CD4-positive, alpha-beta T cell treated with Interleukin-17A for 4 hours (primary cell): ENCODE measurements at regions not wholly inside any gene's neighbourhood (a gene's known extent, or its start where the extent isn't known, plus 50 kb on each side); places are given as distances from the start of the nearest gene placed in this dataset.

Experiments
- DNase-seq: peaks from one replicate; pipeline ENCODE4 v3.0.0-alpha.2; 2020; ENCODE audit warnings: mixed read lengths

DNA sequence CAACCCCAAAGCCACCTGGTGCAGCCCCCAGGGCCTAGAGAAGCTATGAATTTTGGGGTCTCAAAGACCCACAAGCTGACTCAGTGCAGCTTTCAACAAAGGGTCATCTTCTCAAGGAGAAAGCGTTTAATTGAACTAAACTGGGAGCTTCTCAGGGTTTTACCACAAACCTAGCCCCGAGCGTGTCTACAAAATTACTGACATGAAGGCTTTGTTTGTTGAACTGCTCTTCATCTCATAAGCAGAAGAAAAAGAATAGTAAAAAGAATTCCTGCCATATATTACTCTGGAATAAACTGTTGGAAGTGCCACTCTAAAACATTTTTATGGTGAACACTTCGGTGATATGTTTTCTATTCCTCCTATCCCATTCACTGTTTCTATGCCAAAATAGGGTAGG, 50.8 kb upstream of the INCENP start:
- DNase-seq: no peak

DNA sequence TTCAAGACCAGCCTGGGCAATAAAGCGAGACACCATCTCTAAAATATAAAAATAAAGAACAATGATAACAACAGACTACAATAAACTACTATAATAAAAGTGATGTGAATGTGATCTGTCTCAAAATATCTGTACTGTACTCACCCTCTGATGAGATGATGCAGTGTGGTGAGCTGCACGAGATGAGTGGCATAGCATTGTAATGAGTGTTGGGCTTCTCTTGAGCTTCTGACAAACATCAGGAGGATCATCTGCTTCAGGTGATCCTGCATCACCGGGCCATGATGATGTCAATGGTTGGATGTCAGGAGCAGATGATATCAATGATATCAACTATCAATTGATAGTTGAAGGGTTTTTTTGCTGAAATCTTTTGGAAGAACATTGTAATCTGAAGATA, 52.4 kb upstream of the INCENP start:
- no peak for DNase-seq

DNA sequence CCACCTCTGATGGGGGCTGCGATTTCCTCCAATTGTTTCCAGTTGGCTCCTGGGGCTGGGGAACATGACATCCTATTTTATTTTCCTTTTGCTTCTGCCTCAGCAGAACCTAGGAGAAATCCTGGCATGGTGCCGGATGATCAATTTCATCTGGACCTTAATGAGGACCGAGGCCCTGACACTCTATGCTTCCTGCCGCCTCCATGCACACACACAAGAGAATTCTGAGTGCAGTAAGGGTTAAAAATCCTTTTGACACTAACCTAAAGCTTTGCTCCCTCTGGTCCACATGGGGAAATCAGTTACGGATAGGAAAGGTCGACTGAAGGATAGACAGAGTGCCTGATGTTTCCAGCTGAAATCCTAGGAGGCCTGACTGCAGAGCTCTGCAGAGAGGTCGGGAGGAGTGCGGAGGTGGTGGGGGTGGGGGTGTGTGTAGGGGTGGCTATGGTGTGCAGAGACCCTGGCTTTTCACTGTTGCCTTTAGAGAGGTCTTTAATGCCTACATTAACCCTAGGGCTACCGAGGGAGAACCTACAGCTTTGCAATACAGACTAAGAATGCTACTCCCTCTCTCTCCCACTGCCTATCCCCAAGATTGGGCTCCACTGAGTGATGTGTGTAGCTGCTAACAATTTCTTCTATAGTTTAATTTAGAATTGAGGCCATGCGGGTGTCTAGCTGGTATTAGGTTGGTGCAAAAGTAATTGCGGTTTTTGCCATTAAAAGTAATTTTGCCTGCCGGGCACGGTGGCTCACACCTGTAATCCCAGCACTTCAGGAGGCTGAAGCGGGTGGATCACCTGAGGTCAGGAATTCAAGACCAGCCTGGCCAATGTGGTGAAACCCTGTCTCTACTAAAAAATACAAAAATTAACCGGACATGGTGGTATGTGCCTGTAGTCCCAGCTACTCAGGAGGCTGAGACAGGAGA, 53.6 kb upstream of the INCENP start:
- DNase-seq: no peak

DNA sequence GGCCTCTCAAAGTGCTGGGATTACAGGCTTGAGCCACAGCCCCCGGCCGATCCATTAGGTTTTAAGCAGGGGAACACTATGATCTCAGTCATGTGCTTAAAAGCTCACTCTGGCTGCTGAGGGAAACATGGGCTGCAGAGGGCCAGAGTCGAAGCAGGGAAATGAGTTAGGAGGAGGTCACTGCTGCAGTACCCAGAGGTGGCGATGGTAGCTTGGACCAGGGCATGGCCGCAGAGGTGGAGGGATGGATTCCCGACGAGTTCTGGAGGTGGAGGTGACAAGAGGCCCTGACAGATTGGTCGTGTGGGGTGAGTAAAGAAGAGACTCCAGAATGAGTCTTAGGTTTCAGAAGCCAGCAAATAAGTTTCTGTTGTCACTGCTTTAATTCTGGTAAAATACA, 54.4 kb upstream of the INCENP start:
- no peak for DNase-seq

DNA sequence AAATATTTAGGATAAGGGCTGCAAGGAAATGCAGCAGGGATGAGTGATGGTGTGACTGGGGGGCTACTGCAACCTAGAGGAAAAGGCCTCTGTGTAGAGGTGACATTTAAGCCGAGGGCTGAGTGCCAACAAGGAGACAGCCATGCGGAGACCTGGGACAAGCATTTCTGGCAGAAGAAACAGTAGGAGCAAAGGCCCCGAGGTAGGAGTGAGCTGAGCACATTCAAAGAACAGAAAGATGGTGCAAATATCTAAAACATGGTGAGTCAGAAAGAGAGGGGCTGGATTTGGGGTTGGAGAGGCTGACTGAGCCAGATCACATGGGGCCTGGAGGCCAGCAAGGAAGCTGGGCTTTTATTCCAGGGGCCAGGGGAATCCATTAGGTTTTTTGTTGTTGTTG, 55.1 kb upstream of the INCENP start:
- DNase-seq: no peak

DNA sequence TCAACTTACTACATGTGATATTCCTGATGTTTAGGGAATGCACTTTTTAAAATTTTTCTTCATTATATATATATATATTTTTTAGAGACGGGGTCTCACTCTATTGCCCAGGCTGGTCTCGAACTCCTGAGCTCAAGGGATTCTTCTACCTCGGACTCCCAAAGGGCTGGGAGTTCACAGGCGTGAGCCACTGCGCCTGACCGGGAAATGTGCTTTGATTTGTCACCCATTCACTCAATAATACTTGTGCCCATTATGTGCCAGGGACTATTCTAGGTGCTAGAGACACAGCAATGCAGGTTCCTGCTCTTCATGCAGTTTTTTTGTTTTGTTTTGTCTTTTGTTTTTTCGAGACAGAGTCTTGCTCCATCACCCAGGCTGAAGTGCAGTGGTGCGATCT, 56.1 kb upstream of the INCENP start:
- DNase-seq: no peak

DNA sequence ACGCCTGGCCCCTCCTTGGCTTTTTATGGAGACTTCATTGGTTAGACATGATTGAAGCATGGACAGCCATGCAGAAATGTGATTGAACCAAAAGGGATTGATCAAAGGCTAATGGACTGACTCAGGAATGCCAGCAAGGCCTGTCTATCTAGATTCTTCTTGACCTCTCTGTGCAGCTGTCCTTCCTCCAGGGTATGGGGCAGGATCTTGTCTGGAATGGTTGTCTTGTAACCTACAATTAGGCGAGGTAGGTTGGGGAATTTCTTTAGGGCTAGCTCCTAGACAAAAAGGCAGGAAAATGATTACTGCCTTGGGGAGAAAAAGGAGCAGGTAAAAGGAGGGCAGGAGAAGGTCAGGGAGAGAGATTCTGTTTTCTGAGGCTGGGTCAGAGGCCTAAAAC, 59.6 kb upstream of the INCENP start:
- no peak for DNase-seq

DNA sequence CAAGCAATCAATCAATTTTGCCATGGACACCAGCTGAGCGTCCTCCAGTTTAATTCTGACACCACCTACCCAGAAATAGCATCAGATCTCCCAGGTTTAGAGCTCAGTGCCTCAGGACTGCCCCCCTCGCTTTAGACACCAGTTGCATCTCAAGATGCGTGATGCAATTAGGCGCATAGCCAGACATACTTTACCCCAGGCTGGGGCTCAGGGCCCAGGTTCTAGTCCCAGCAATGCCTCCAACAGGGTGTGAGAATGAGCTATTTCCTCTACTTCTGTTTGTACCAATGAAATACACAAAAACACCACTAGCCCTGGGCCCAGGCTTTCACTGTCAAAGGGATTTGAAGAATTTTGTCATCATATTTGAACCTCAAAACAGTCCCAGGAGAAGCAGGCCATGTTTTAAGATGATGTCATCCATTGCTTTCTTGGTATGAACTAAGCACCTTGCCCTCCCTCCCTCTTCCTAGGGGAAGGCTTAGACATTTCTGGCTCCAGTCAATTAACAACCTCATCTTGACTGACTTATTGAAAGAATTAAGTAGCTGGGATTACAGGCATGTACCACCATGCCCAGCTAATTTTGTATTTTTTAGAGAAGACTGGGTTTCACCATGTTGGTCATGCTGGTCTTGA, 61.5 kb upstream of the INCENP start:
- no peak for DNase-seq

DNA sequence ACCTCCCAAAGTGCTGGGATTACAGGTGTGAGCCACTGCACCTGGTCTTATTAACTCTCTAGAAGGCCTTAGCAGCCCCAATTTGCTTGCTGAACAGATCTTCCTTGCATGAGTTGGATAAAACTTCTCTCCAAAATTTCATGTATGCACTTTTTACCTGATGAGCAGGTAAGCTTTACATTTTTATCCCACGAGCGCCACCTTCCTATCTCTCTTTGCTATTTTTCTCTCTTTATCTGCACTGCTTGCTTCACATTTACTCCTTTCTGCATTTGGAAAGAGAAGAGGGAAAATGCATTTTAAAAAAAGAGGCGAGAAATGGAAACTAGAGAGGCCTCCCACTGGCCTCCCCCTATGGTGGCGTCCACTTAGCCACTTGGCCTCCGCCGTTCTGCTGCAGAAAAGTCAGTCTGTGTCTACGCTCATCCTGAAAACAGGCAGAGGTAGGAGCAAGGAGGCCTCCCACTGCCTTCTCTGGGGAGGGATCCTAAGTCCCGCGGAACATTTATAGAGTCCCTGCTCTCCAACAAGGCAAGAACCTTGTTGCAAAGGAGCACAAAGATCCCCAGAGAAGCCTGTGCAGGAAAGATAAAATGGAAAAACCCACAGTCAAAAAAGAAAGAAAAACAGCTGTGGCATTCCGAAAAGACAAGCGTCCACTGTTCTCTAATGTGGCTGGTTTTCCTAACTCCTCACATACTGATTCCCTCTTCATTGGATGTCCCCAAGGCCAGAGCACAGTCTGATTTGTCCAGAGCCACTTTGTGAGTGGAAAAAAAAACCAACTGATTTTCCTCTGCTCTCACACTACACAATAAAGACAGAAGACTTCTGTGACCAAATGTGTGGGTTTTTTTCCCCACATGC, 62.2 kb upstream of the INCENP start:
- DNase-seq: no peak

DNA sequence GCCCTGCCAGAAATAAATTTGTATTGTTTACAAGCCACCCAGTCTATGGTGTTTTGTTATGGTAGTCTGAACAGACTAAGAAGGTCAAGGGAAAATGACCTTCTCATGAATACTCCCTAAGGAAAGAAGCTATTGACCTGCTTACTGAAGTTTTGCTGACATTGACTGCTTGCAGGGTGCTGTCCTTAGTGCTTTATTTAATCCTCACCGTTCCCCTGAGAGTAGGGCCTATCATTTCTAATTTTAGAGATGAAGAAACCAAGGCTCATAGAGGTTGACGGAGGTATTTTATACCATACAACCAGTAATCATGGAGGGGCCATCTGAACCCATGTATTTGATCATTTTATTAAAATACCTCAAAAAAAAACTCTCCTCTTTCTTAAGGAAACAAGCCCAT, 66.7 kb upstream of the INCENP start:
- DNase-seq: no peak

DNA sequence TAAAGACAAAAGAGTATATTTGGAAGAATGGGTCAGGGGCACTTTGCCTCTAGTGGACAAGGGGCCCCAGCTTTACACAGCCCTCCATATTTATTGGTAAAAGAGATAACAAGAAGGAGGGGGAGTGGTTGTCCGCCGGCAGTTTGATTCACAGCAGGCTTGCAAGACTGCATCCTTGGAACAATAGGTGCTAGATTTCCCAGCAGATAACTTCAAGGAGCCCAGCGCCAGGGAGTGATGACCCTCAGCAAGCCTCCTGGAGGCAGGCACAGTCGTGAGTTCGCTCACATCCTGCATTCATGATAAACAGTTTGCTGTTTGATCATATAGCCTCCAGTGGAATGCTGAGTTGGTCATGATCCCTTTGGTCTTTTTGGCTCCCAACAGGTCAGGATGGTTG, 67.8 kb upstream of the INCENP start:
- no peak for DNase-seq

DNA sequence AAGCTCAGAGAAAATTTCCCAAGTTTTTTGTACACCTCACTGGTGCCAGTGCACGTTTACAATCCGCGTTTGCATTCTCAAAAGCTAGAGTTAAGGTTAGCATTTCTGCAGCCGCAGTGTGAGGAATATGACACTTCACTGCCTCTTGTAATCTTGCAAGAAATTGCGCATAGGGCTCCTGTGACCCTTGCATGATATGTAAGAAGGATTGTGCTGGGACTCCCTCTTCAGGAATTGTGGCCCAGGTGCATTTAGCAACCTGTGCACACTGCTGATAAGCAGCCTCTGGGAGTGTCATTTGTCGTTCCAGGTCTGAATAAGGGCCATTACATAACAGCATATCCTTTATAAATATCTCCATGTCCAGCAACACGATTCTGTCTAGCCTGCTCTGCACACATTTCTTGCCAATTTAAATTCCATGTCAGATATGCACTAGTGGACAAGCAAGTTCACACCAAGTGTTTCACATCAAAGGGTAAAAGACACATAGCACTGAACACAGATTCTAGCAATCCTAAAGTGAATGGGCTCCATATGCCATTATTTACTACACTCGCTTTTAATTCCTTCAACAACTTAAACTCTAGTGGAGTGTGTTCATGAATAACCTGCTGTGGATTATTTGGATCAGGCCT, 69.2 kb upstream of the INCENP start:
- DNase-seq: peak; percentile 15

DNA sequence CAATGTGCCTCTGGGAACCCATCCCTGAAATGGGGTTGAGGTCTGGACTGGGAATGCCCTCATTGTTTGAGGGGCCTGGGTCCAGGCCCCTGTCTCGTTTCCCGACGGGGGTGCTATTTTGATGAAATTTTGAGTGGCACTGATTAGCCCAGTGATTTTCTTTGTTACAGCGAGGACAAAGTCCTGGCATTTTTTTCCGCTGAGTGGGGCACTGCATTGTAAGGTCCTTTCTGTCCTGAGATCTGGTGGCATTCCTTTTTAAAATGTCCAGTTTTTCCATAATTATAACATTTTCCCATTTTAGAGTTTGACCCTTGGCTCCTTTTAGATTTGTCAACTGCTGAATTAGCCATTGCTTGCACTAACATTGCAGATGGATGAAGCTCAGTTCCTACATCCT, 69.7 kb upstream of the INCENP start:
- no peak for DNase-seq

DNA sequence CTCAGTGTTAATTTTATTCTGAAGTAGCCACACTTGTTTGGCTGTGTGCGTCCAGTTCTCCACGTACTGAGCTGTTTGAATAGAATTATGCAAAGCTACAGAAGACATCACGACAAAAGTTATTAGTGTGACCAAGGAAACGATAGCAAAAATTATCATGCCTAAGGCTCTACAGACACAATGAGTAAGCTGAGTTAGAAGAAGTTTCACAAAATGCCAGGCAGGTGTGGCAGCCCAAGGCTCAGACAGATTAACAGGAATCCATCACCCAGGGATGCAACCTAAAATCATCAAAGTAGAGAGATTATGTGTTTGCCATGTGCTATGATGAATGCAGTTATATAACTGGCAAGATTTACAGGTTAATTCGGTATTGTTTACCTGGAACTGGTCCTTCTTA, 73.1 kb upstream of the INCENP start:
- no peak for DNase-seq

DNA sequence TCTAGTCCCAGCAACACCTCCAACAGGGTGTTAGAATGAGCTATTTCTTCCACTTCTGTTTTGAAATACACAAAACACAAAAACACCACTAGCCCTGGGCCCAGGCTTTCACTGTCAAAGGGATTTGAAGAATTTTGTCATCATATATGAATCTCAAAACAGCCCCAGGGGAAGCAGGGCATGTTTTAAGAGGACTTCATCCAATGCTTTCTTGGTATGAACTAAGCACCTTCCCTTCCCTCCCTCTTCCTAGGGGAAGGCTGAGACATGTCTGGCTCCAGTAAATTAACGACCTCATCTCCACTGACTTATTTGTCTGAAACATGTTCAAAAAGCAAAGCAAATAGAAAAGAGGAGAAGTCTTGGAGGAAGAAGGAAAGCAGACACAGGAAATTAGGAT, 75.7 kb upstream of the INCENP start:
- DNase-seq: no peak

DNA sequence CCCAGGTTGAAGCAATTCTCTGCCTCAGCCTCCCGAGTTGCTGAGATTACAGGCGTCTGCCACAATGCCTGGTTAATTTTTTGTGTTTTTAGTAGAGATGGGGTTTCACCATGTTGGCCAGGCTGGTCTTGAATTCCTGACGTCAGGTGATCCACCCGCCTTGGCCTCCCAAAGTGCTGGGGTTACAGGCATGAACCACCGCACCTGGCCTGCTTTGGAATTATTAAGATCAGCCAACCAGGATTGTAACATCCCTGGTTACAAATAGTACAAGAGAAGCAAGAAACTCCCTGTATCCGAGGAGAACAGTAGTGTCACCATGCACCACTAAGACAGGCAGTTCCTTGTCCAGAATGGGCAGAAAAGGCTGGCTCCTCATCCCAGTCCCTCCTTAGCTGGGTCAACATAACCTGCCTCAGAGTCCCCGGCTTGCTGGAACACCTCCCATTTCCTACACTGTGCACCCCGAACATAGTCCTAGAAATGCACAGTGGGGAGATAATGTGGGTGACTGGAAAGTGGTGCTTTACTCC, 77.2 kb upstream of the INCENP start:
- no peak for DNase-seq

DNA sequence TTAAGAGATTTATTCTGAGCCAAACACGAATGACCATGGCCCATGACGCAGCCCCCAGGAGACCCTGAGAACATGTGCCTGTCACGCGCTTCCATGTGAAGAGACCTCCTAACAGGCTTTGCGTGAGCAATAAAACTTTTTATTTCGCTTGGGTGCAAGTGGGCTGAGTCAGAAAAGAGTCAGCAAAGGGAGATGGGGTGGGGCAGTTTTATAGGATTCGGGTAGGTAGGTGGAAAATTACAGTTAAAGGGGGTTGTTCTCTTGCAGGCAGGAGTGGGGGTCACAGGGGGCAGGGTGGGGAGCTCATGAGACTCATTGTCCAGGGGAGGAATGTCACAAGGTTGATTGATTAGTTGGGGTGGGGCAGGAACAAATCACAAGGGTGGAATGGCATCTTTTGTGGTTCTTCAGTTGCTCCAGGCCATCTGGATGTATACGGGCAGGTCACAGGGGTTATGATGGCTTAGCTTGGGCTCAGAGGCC, 77.2 kb upstream of the FTH1 start:
- no peak for DNase-seq

DNA sequence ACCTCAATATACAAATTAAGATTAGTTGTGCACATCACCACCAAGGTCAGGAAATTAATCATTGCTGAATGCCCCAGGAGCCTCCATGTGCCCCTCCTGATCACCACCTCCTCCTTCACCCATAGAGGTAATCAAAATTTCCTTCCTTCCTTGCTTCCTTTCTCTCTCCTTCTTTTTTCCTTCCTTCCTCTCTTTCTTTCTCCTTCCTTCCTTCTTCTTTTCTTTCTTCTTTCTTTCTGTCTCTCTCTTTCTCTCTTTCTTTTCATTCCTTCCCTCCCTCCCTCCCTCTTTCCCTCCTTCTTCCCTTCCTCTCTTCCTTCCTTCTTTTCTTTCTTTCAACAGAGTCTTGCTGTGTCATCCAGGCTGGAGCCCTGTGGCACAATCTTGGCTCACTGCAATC, 67.9 kb upstream of the FTH1 start:
- DNase-seq: no peak

DNA sequence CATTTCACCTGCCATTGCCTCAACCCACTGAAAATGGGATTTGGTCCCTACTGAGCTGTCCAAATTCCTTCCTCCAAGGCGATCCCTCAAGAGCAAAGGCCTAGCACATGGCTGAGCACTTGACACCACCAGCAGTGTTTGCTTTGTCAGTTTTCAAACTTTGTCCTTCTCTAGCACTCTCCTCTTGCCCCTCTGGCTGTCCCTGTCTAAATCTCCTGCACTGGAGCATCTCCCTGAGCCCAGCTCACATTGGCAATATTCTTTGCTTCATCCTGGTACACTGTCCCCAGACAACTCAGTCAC, 66.6 kb upstream of the FTH1 start:
- no peak for DNase-seq

DNA sequence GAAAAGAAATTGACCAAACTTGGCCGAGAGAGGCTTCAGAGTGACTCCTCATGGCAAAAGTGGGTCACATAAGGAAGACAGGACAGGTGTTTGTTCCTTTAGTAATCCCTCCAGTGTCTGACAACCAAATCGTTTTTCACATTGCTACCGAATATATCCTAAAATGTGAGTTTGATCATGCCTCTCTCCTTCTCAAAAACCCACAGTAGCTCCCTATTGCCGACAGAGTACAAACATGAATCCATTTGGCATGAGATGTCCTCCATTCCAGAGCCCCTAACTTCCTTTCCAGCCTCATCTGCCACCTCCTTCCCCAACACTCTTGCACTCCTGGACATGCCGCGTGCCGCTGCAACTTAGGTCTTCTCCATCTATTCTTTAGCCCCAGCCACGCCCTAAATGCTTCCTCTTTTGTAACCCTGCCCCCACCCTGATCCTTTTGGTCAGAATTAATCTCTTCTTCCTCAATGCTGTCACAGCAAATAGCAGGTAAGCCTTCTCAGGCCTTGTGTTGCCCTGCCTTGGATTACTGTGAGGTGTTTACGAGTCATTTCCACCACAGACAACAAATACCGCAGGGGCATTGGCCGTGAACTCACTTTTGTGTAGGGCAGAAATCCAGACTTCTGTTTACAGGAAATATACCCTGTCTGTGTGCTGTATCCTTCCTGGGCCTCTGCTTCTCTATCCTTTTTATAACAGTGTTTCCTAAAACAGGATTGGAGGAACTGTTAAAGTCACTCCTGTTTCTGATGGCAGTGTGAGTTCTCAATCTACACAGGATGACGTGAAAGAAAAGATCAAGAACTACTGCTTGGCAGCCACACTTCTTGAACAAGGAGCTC, 66.0 kb upstream of the FTH1 start:
- peak; percentile 7 for DNase-seq

DNA sequence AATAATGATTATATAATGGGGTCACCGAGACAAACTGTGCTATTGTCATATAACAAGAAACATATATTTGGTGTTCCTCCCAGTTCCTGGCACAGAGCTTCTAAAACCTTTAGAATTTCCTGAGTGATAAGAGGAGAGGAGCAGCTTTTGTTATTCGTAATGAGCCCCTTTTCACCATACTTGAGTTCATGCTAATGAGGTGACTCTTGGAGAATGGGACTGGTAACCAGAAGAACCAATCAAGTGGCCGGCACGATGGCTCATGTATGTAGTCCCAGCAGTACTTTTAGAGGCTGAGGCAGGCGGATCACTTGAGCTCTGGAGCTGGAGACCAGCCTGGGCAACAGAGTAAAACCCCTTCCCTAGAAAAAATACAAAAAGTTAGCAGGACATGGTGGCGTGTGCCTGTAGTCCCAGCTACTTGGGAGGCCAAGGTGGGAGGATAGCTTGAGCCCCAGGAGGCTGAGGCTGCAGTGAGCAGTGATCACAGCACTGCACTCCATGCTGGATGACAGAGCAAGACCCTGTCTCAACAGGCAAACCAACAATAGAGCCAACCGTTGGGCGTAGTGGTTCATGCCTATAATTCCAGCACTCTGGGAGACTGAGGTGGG, 62.7 kb upstream of the FTH1 start:
- DNase-seq: no peak
